GM21576 (cell line): ENCODE measurements at regions not wholly inside any gene's neighbourhood (a gene's known extent, or its start where the extent isn't known, plus 50 kb on each side); places are given as distances from the start of the nearest gene placed in this dataset.

ENCODE experiments used
- ATAC-seq: cut with Tn5 transposase; IDR thresholded peaks from one replicate; pipeline ENCODE4 v1.9.1; 2021; ENCODE audit warnings: mild to moderate bottlenecking, moderate library complexity; ENCODE audit not compliant: unreplicated experiment

- ATAC-seq = no peak
These were observed 288.3 kb downstream of the TGFB2 start for GRCh38 chr1:218633238-218633988.

- no peak for ATAC-seq
These were observed 289.1 kb downstream of the TGFB2 start for GRCh38 chr1:218634212-218634611.

GRCh38 chr1:218636548-218636947, 291.4 kb downstream of the TGFB2 start:
- no peak for ATAC-seq

GRCh38 chr1:218640173-218640572, 295.0 kb downstream of the TGFB2 start:
- ATAC-seq = no peak

- no peak for ATAC-seq
These were observed 297.2 kb downstream of the TGFB2 start for GRCh38 chr1:218642033-218642948.

- no peak for ATAC-seq
These were observed 298.1 kb downstream of the TGFB2 start for GRCh38 chr1:218643281-218643680.

GRCh38 chr1:218643926-218644325, 298.8 kb downstream of the TGFB2 start:
- ATAC-seq = no peak

- no peak for ATAC-seq
These were observed 301.2 kb downstream of the TGFB2 start for GRCh38 chr1:218646288-218646687.

GRCh38 chr1:218656301-218657037, 311.3 kb downstream of the TGFB2 start:
- ATAC-seq = no peak

- no peak for ATAC-seq
These were observed 313.1 kb downstream of the TGFB2 start for GRCh38 chr1:218658269-218658668.

- no peak for ATAC-seq
These were observed 313.8 kb downstream of the TGFB2 start for GRCh38 chr1:218658899-218659298.

GRCh38 chr1:218659911-218660677, 315.0 kb downstream of the TGFB2 start:
- no peak for ATAC-seq

- ATAC-seq = no peak
These were observed 315.5 kb downstream of the TGFB2 start for GRCh38 chr1:218660678-218661053.

GRCh38 chr1:218661411-218661810, 316.3 kb downstream of the TGFB2 start:
- no peak for ATAC-seq

- no peak for ATAC-seq
These were observed 319.4 kb downstream of the TGFB2 start for GRCh38 chr1:218664385-218665170.

GRCh38 chr1:218665221-218665620, 320.1 kb downstream of the TGFB2 start:
- no peak for ATAC-seq

- no peak for ATAC-seq
These were observed 321.1 kb downstream of the TGFB2 start for GRCh38 chr1:218666263-218666662.

GRCh38 chr1:218667781-218668516, 322.8 kb downstream of the TGFB2 start:
- no peak for ATAC-seq

GRCh38 chr1:218669431-218669830, 324.3 kb downstream of the TGFB2 start:
- no peak for ATAC-seq
